Kidney capillary endothelial cell (primary cell): ENCODE measurements at regions not wholly inside any gene's neighbourhood (a gene's known extent, or its start where the extent isn't known, plus 50 kb on each side); places are given as distances from the start of the nearest gene placed in this dataset.
"Not testable (repeated sequence)": the region's sequence is repeated elsewhere in the genome, so short reads cannot be mapped to it uniquely, and the experiment has no call there.

Source experiments
- DNase-seq: peaks from one replicate; pipeline ENCODE4 v3.0.0-alpha.2; 2018; ENCODE audit warnings: low spot score

- not testable (repeated sequence) for DNase-seq
Measured at GRCh38 chr5:155714435-155714834, 612.5 kb upstream of the SGCD start.

- no peak for DNase-seq
Measured at GRCh38 chr5:155726267-155726666, 600.7 kb upstream of the SGCD start.

GRCh38 chr5:155727512-155728145, 599.3 kb upstream of the SGCD start:
- DNase-seq, result no peak

- no peak for DNase-seq
Measured at GRCh38 chr5:155728146-155728856, 598.7 kb upstream of the SGCD start.

GRCh38 chr5:155728857-155729683, 597.9 kb upstream of the SGCD start:
- no peak for DNase-seq

GRCh38 chr5:155729684-155730059, 597.3 kb upstream of the SGCD start:
- DNase-seq, result no peak

- DNase-seq, result no peak
Measured at GRCh38 chr5:155732587-155733376, 594.2 kb upstream of the SGCD start.

- no peak for DNase-seq
Measured at GRCh38 chr5:155733935-155734334, 593.0 kb upstream of the SGCD start.

GRCh38 chr5:155735388-155735787, 591.6 kb upstream of the SGCD start:
- no peak for DNase-seq

GRCh38 chr5:155738616-155739015, 588.3 kb upstream of the SGCD start:
- no peak for DNase-seq

- no peak for DNase-seq
Measured at GRCh38 chr5:155746367-155747038, 580.5 kb upstream of the SGCD start.

GRCh38 chr5:155750101-155750500, 576.9 kb upstream of the SGCD start:
- DNase-seq, result no peak

- no peak for DNase-seq
Measured at GRCh38 chr5:155750571-155750970, 576.4 kb upstream of the SGCD start.

GRCh38 chr5:155753943-155754581, 572.9 kb upstream of the SGCD start:
- no peak for DNase-seq

- DNase-seq, result no peak
Measured at GRCh38 chr5:155759252-155759651, 567.7 kb upstream of the SGCD start.

GRCh38 chr5:155759984-155760383, 567.0 kb upstream of the SGCD start:
- DNase-seq, result no peak

GRCh38 chr5:155761502-155761901, 565.5 kb upstream of the SGCD start:
- no peak for DNase-seq

- no peak for DNase-seq
Measured at GRCh38 chr5:155765715-155766114, 561.2 kb upstream of the SGCD start.

GRCh38 chr5:155767470-155767869, 559.5 kb upstream of the SGCD start:
- no peak for DNase-seq

- no peak for DNase-seq
Measured at GRCh38 chr5:155768332-155768731, 558.6 kb upstream of the SGCD start.

- no peak for DNase-seq
Measured at GRCh38 chr5:155772009-155772662, 554.8 kb upstream of the SGCD start.
